Panc1 (cell line): ENCODE measurements at regions not wholly inside any gene's neighbourhood (a gene's known extent, or its start where the extent isn't known, plus 50 kb on each side); places are given as distances from the start of the nearest gene placed in this dataset.
A peak's percentile ranks its signal among the peaks of the same experiment; 100 is the strongest.

Source experiments
- ATAC-seq: fragments of 200-7000 bp; cut with Tn5 transposase; 2 replicates; pipeline ENCODE4 v1.9.1; 2020; ENCODE audit warnings: mild to moderate bottlenecking, moderate library complexity
- BruUV-seq: library from RNA; stranded (reverse); fragments of 400-500 nt; replicated peaks from 2 replicates; lab custom pipeline; 2021; lab: Mats Ljungman, UMichigan
- CTCF ChIA-PET: fragments of 300-600 bp; sonication (Branson Sonifier 250); formaldehyde crosslinking; loops from one replicate; lab custom pipeline; 2022; ENCODE audit warnings: antibody characterized with exemption; lab: Charles Lee
- POLR2A ChIA-PET: fragments of 300-600 bp; sonication (Branson Sonifier 250); formaldehyde crosslinking; loops from one replicate; lab custom pipeline; 2022; ENCODE audit warnings: antibody characterized with exemption; lab: Charles Lee
- DNase-seq: peaks from one replicate; pipeline ENCODE4 v3.0.0-alpha.2; 2010; ENCODE audit warnings: low read depth, low spot score
- H3K27ac ChIP-seq: 2 replicates; pipeline ENCODE4 v1.5.1; 2011; ENCODE audit warnings: mild to moderate bottlenecking, low read length, inconsistent platforms
- H3K27me3 ChIP-seq: fragments of 200-500 bp; sonication (Bioruptor generic); 2 replicates; pipeline ENCODE4 v1.6.0; 2014; ENCODE audit warnings: low read length, inconsistent platforms; ENCODE audit not compliant: control insufficient read depth, insufficient read depth
- H3K36me3 ChIP-seq: fragments of 200-500 bp; sonication (Bioruptor generic); 2 replicates; pipeline ENCODE4 v1.5.1; 2014; ENCODE audit warnings: inconsistent platforms, mild to moderate bottlenecking, low read length, moderate library complexity; ENCODE audit not compliant: control insufficient read depth, insufficient read depth
- H3K4me1 ChIP-seq: 2 replicates; pipeline ENCODE4 v1.5.1; 2011; ENCODE audit warnings: inconsistent platforms, mild to moderate bottlenecking, low read length, moderate library complexity; ENCODE audit not compliant: control insufficient read depth, insufficient read depth
- H3K4me3 ChIP-seq, 2 experiments: 2 replicates each; pipeline ENCODE4 v1.5.1; 2011 to 2012; ENCODE audit warnings: low read depth in 2 of 2, low read length in 2 of 2, mild to moderate bottlenecking in 2 of 2, inconsistent platforms in 1 of 2, moderate library complexity in 1 of 2
- H3K9me3 ChIP-seq: fragments of 200-500 bp; sonication (Bioruptor generic); 2 replicates; pipeline ENCODE4 v1.5.1; 2014; ENCODE audit warnings: low read depth, mild to moderate bottlenecking, inconsistent platforms, low read length, moderate library complexity; ENCODE audit not compliant: control insufficient read depth, insufficient read depth
- CTCF ChIP-seq: fragments of 450-650 bp; IDR thresholded peaks from 2 replicates; pipeline ENCODE4 v1.5.1; 2017; ENCODE audit warnings: mild to moderate bottlenecking
- POLR2AphosphoS5 ChIP-seq: IDR thresholded peaks from 2 replicates; pipeline ENCODE4 v1.6.1; 2012; ENCODE audit warnings: mild to moderate bottlenecking, low read depth, low read length, moderate library complexity
- SIN3A ChIP-seq: IDR thresholded peaks from 2 replicates; pipeline ENCODE4 v1.6.1; 2012; ENCODE audit warnings: low read depth, mild to moderate bottlenecking, low read length, moderate library complexity, borderline replicate concordance; ENCODE audit not compliant: insufficient read depth
- TCF7L2 ChIP-seq: IDR thresholded peaks from 2 replicates; pipeline ENCODE4 v1.6.1; 2011; ENCODE audit warnings: mild to moderate bottlenecking, low read depth, low read length, inconsistent platforms
- in situ Hi-C: cut with HindIII; loops from 2 replicates; pipeline ENCODE4 v1.10.0; 2016; ENCODE audit warnings: low sequenced_read_pairs, low pct_unique_long_range_greater_than_20kb
- intact Hi-C: fragments of 100-400 bp; cut with micrococcal nuclease; formaldehyde crosslinking; loops from one replicate; pipeline ENCODE4 v1.10.0; 2022; ENCODE audit not compliant: unreplicated experiment
- TF ChIP-seq, protein P1 (sequence below), 2 experiments: IDR thresholded peaks; 2 replicates each; pipeline ENCODE4 v1.6.1; 2011 to 2012; ENCODE audit warnings: low read depth in 2 of 2, control low read depth in 1 of 2, low read length in 1 of 2, mild to moderate bottlenecking in 1 of 2, moderate library complexity in 1 of 2; ENCODE audit not compliant: insufficient read depth in 1 of 2

GRCh38 chr13:50213526-50213925 lies 198.3 kb downstream of the KCNRG start:
- no peaks in the 10 kb centered on the region for H3K27me3 ChIP-seq
- no peak overlapping the region for H3K27ac ChIP-seq
- TF ChIP-seq TCF7L2, result no peak
- TF ChIP-seq CTCF, result no peak
- no peak for TF ChIP-seq POLR2AphosphoS5
- TF ChIP-seq SIN3A, result no peak
- TF ChIP-seq, protein P1, sequence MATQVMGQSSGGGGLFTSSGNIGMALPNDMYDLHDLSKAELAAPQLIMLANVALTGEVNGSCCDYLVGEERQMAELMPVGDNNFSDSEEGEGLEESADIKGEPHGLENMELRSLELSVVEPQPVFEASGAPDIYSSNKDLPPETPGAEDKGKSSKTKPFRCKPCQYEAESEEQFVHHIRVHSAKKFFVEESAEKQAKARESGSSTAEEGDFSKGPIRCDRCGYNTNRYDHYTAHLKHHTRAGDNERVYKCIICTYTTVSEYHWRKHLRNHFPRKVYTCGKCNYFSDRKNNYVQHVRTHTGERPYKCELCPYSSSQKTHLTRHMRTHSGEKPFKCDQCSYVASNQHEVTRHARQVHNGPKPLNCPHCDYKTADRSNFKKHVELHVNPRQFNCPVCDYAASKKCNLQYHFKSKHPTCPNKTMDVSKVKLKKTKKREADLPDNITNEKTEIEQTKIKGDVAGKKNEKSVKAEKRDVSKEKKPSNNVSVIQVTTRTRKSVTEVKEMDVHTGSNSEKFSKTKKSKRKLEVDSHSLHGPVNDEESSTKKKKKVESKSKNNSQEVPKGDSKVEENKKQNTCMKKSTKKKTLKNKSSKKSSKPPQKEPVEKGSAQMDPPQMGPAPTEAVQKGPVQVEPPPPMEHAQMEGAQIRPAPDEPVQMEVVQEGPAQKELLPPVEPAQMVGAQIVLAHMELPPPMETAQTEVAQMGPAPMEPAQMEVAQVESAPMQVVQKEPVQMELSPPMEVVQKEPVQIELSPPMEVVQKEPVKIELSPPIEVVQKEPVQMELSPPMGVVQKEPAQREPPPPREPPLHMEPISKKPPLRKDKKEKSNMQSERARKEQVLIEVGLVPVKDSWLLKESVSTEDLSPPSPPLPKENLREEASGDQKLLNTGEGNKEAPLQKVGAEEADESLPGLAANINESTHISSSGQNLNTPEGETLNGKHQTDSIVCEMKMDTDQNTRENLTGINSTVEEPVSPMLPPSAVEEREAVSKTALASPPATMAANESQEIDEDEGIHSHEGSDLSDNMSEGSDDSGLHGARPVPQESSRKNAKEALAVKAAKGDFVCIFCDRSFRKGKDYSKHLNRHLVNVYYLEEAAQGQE (IDR thresholded peaks at IDR 0.05; ENCODE audit: insufficient read depth in 1 of 2, low read depth in 2 of 2, low read length in 1 of 2), result no peak
- ATAC-seq (no peak), DNase-seq (no peak)
- H3K4me3 ChIP-seq, result no peak overlapping the region
- POLR2A ChIA-PET, result no interaction called here
- H3K4me1 ChIP-seq, result peaks cover 2% of the 10 kb centered on the region; the same call in 1 of the 2 replicates
- intact Hi-C loops (no loop called here), in situ Hi-C loops (no loop called here)
- H3K9me3 ChIP-seq, result peaks cover 13% of the 10 kb centered on the region; the same call in 1 of the 2 replicates
- CTCF ChIA-PET, result no interaction called here
- H3K36me3 ChIP-seq, result no peaks in the 10 kb centered on the region
- no TSS peak for BruUV-seq

DNA sequence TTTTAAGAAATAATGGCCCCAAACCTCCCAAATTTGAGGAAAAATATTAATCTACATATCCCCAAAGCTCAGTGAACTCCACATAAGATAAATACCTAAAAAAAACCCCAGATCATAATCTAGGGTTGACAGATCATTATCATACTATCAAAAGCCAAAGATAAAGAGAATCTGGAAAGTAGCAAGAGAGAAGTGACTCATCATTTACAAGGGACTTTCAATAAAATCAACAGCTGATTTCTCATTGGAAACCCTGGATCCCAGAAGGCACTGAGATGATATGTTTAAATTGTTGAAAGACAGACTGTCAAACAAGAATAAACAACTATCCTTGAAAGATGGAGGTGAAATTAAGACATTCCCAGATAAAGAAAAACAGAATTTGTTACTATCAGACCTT lies 199.3 kb downstream of the KCNRG start:
- no TSS peak for BruUV-seq
- Histone ChIP-seq H3K27me3 (no peaks in the 10 kb centered on the region), H3K27ac (peak overlapping the region; percentile 51), H3K9me3 (peaks cover 13% of the 10 kb centered on the region; the same call in 1 of the 2 replicates), H3K4me1 (peaks cover 2% of the 10 kb centered on the region; the same call in 1 of the 2 replicates), H3K36me3 (no peaks in the 10 kb centered on the region), H3K4me3 (no peak overlapping the region)
- ChIA-PET CTCF (no interaction called here), POLR2A (interaction anchor here (0.6 kb wide), 1 partner anchor 352 kb away, joined by 5 read pairs; no protein-coding TSS in a partner anchor)
- in situ Hi-C loops, result no loop called here
- ATAC-seq (no peak), DNase-seq (no peak)
- no peak for TF ChIP-seq POLR2AphosphoS5
- no peak for TF ChIP-seq SIN3A
- TF ChIP-seq TCF7L2, result no peak
- TF ChIP-seq, protein P1 (IDR thresholded peaks at IDR 0.05; ENCODE audit: insufficient read depth in 1 of 2, low read depth in 2 of 2, low read length in 1 of 2), result no peak
- no peak for TF ChIP-seq CTCF
- intact Hi-C loops, result no loop called here
